ENCODE measurements at regions not wholly inside any gene's neighbourhood (a gene's known extent, or its start where the extent isn't known, plus 50 kb on each side); places are given as distances from the start of the nearest gene placed in this dataset.

- no peaks in the 10 kb centered on the region for H3K4me1 ChIP-seq (ENCODE audit: control insufficient read depth in 1 of 2, extremely low read depth in 1 of 2, insufficient read depth in 2 of 2, low read length in 2 of 2)
- POLR2A ChIA-PET = no interaction called here
- DNase-seq (no peak), ATAC-seq (replicated peaks in 1 of 4) (no peak)
- H3K27ac ChIP-seq (ENCODE audit: low read length) = no peak overlapping the region
- H3K36me3 ChIP-seq (ENCODE audit: control insufficient read depth in 2 of 2, extremely low read depth in 1 of 2, insufficient read depth in 1 of 2, low read length in 1 of 2) = no peaks in the 10 kb centered on the region
- H3K27ac Mint-ChIP-seq = no peak overlapping the region
- H3K9me3 ChIP-seq = no peaks in the 10 kb centered on the region
- no peak overlapping the region for H3K4me3 Mint-ChIP-seq
- no peak overlapping the region for H3K4me3 ChIP-seq (ENCODE audit: control insufficient read depth in 1 of 2, extremely low read depth in 1 of 2, low read length in 1 of 2)
- no peaks in the 10 kb centered on the region for H3K9me3 Mint-ChIP-seq
- CTCF ChIA-PET = no interaction called here
- peaks cover 0 to 22% of the 10 kb centered on the region in 2 experiments for H3K27me3 ChIP-seq (replicated peaks in 1 of 2; ENCODE audit: control insufficient read depth in 2 of 2, extremely low read depth in 1 of 2, insufficient read depth in 2 of 2, low read length in 1 of 2)
- peaks cover 4 to 10% of the 10 kb centered on the region in 2 donors for H3K27me3 Mint-ChIP-seq
- H3K4me1 Mint-ChIP-seq = no peaks in the 10 kb centered on the region
- 92% methylated on average over 2 of the region's 2 CpGs for WGBS (ENCODE audit: insufficient coverage)
- H3K36me3 Mint-ChIP-seq = no peaks in the 10 kb centered on the region
Measured at GRCh38 chr2:120502761-120503160, 156.8 kb downstream of the INHBB start.

- Mint-ChIP-seq H3K9me3 (no peaks in the 10 kb centered on the region), H3K36me3 (no peaks in the 10 kb centered on the region), H3K27me3 (peaks cover 4 to 10% of the 10 kb centered on the region in 2 donors), H3K4me3 (no peak overlapping the region), H3K4me1 (no peaks in the 10 kb centered on the region), H3K27ac (no peak overlapping the region)
- H3K9me3 ChIP-seq = no peaks in the 10 kb centered on the region
- 74% methylated on average over 12 of the region's 17 CpGs for WGBS (ENCODE audit: insufficient coverage)
- ATAC-seq (replicated peaks in 1 of 4) (no peak), DNase-seq (no peak)
- H3K36me3 ChIP-seq (ENCODE audit: control insufficient read depth in 2 of 2, extremely low read depth in 1 of 2, insufficient read depth in 1 of 2, low read length in 1 of 2) = no peaks in the 10 kb centered on the region
- H3K4me1 ChIP-seq (ENCODE audit: control insufficient read depth in 1 of 2, extremely low read depth in 1 of 2, insufficient read depth in 2 of 2, low read length in 2 of 2) = no peaks in the 10 kb centered on the region
- ChIA-PET CTCF (no interaction called here), POLR2A (no interaction called here)
- no peak overlapping the region for H3K4me3 ChIP-seq (ENCODE audit: control insufficient read depth in 1 of 2, extremely low read depth in 1 of 2, low read length in 1 of 2)
- peaks cover 0 to 22% of the 10 kb centered on the region in 2 experiments for H3K27me3 ChIP-seq (replicated peaks in 1 of 2; ENCODE audit: control insufficient read depth in 2 of 2, extremely low read depth in 1 of 2, insufficient read depth in 2 of 2, low read length in 1 of 2)
- no peak overlapping the region for H3K27ac ChIP-seq (ENCODE audit: low read length)
Measured at GRCh38 chr2:120503206-120503792, 157.4 kb downstream of the INHBB start.

DNA sequence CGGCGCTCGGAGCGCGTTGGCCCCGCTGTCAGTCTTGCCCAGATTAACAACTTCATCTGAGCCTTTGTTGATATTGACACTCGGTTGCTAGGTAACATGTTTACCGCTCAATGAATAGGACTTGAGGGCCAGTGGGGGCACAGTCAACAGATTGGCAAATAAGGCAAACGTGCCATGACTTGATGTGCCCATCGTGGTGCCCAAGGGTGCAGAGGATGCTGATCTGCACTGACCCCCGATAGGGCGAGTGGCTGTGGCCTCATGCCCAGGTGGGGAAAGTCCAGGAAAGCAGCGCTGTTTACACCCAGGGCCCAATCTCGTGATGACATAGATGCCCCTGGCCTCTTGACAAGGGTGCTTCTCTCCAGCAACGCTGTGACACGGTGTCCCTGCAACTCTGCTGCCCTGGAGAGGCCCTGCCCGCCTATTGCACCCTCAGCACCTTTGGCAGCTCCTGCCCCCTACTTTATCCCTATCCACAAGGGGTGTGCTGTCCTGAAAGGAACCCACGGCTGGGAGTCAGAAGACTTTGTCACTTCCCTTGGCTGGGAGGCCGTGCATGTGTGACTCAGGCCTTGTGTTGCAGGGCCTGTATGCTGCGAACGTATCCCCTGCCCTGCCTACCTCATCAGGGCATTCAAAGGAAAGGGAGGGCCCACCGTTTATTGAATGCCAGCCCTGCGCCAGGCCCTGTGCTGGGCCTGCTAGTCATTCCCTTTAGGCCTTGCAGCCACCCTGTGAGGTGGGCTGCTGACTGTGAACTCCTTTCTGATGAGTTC is 158.0 kb downstream of the INHBB start:
- no peaks in the 10 kb centered on the region for H3K9me3 ChIP-seq
- CTCF ChIA-PET = no interaction called here
- peaks cover 0 to 18% of the 10 kb centered on the region in 2 experiments for H3K27me3 ChIP-seq (replicated peaks in 1 of 2; ENCODE audit: control insufficient read depth in 2 of 2, extremely low read depth in 1 of 2, insufficient read depth in 2 of 2, low read length in 1 of 2)
- DNase-seq (no peak), ATAC-seq (replicated peaks in 1 of 4) (no peak)
- no peaks in the 10 kb centered on the region for H3K4me1 Mint-ChIP-seq
- H3K4me3 Mint-ChIP-seq = no peak overlapping the region
- H3K4me3 ChIP-seq (ENCODE audit: control insufficient read depth in 1 of 2, extremely low read depth in 1 of 2, low read length in 1 of 2) = no peak overlapping the region
- WGBS (ENCODE audit: insufficient coverage) = 81% methylated on average over 21 of the region's 23 CpGs
- peaks cover 4 to 9% of the 10 kb centered on the region in 2 donors for H3K27me3 Mint-ChIP-seq
- POLR2A ChIA-PET = no interaction called here
- H3K27ac Mint-ChIP-seq = no peak overlapping the region
- H3K36me3 ChIP-seq (ENCODE audit: control insufficient read depth in 2 of 2, extremely low read depth in 1 of 2, insufficient read depth in 1 of 2, low read length in 1 of 2) = no peaks in the 10 kb centered on the region
- no peak overlapping the region for H3K27ac ChIP-seq (ENCODE audit: low read length)
- no peaks in the 10 kb centered on the region for H3K9me3 Mint-ChIP-seq
- no peaks in the 10 kb centered on the region for H3K4me1 ChIP-seq (ENCODE audit: control insufficient read depth in 1 of 2, extremely low read depth in 1 of 2, insufficient read depth in 2 of 2, low read length in 2 of 2)
- H3K36me3 Mint-ChIP-seq = no peaks in the 10 kb centered on the region

GRCh38 chr2:120504936-120505705 is 159.2 kb downstream of the INHBB start:
- Histone ChIP-seq H3K4me3 (ENCODE audit: control insufficient read depth in 1 of 2, extremely low read depth in 1 of 2, low read length in 1 of 2) (no peak overlapping the region), H3K4me1 (ENCODE audit: control insufficient read depth in 1 of 2, extremely low read depth in 1 of 2, insufficient read depth in 2 of 2, low read length in 2 of 2) (no peaks in the 10 kb centered on the region), H3K36me3 (ENCODE audit: control insufficient read depth in 2 of 2, extremely low read depth in 1 of 2, insufficient read depth in 1 of 2, low read length in 1 of 2) (no peaks in the 10 kb centered on the region), H3K27me3 (replicated peaks in 1 of 2; ENCODE audit: control insufficient read depth in 2 of 2, extremely low read depth in 1 of 2, insufficient read depth in 2 of 2, low read length in 1 of 2) (peaks cover 0 to 10% of the 10 kb centered on the region in 2 experiments), H3K27ac (ENCODE audit: low read length) (no peak overlapping the region), H3K9me3 (no peaks in the 10 kb centered on the region)
- no peaks in the 10 kb centered on the region for H3K36me3 Mint-ChIP-seq
- H3K27me3 Mint-ChIP-seq = peaks cover 4 to 6% of the 10 kb centered on the region in 2 donors
- DNase-seq = no peak
- ChIA-PET CTCF (no interaction called here), POLR2A (no interaction called here)
- no peak for ATAC-seq (replicated peaks in 1 of 4)
- H3K27ac Mint-ChIP-seq = no peak overlapping the region
- H3K4me1 Mint-ChIP-seq = no peaks in the 10 kb centered on the region
- H3K4me3 Mint-ChIP-seq = no peak overlapping the region
- no peaks in the 10 kb centered on the region for H3K9me3 Mint-ChIP-seq
- WGBS (ENCODE audit: insufficient coverage) = 87% methylated on average over 12 of the region's 15 CpGs

GRCh38 chr2:120508567-120509041 is 162.7 kb downstream of the INHBB start:
- Mint-ChIP-seq H3K4me1 (no peaks in the 10 kb centered on the region), H3K4me3 (no peak overlapping the region), H3K9me3 (no peaks in the 10 kb centered on the region), H3K27me3 (peaks cover 0 to 4% of the 10 kb centered on the region in 2 donors), H3K36me3 (no peaks in the 10 kb centered on the region), H3K27ac (no peak overlapping the region)
- H3K27me3 ChIP-seq (replicated peaks in 1 of 2; ENCODE audit: control insufficient read depth in 2 of 2, extremely low read depth in 1 of 2, insufficient read depth in 2 of 2, low read length in 1 of 2) = peaks cover 0 to 10% of the 10 kb centered on the region in 2 experiments
- ChIA-PET CTCF (no interaction called here), POLR2A (no interaction called here)
- no peaks in the 10 kb centered on the region for H3K9me3 ChIP-seq
- no peak overlapping the region for H3K4me3 ChIP-seq (ENCODE audit: control insufficient read depth in 1 of 2, extremely low read depth in 1 of 2, low read length in 1 of 2)
- no peak overlapping the region for H3K27ac ChIP-seq (ENCODE audit: low read length)
- H3K4me1 ChIP-seq (ENCODE audit: control insufficient read depth in 1 of 2, extremely low read depth in 1 of 2, insufficient read depth in 2 of 2, low read length in 2 of 2) = no peaks in the 10 kb centered on the region
- ATAC-seq (replicated peaks in 1 of 4) (no peak), DNase-seq (no peak)
- WGBS (ENCODE audit: insufficient coverage) = 83% methylated on average over 2 of the region's 7 CpGs
- no peaks in the 10 kb centered on the region for H3K36me3 ChIP-seq (ENCODE audit: control insufficient read depth in 2 of 2, extremely low read depth in 1 of 2, insufficient read depth in 1 of 2, low read length in 1 of 2)

- 98% methylated on average over 10 of the region's 14 CpGs for WGBS (ENCODE audit: insufficient coverage)
- H3K36me3 Mint-ChIP-seq = no peaks in the 10 kb centered on the region
- peaks cover 0 to 10% of the 10 kb centered on the region in 2 experiments for H3K27me3 ChIP-seq (replicated peaks in 1 of 2; ENCODE audit: control insufficient read depth in 2 of 2, extremely low read depth in 1 of 2, insufficient read depth in 2 of 2, low read length in 1 of 2)
- H3K27ac ChIP-seq (ENCODE audit: low read length) = no peak overlapping the region
- H3K4me1 ChIP-seq (ENCODE audit: control insufficient read depth in 1 of 2, extremely low read depth in 1 of 2, insufficient read depth in 2 of 2, low read length in 2 of 2) = no peaks in the 10 kb centered on the region
- no peaks in the 10 kb centered on the region for H3K4me1 Mint-ChIP-seq
- ATAC-seq (replicated peaks in 1 of 4) (no peak), DNase-seq (no peak)
- no peak overlapping the region for H3K4me3 Mint-ChIP-seq
- H3K4me3 ChIP-seq (ENCODE audit: control insufficient read depth in 1 of 2, extremely low read depth in 1 of 2, low read length in 1 of 2) = no peak overlapping the region
- CTCF ChIA-PET = no interaction called here
- peaks cover 0 to 4% of the 10 kb centered on the region in 2 donors for H3K27me3 Mint-ChIP-seq
- no peaks in the 10 kb centered on the region for H3K9me3 ChIP-seq
- POLR2A ChIA-PET = no interaction called here
- no peaks in the 10 kb centered on the region for H3K36me3 ChIP-seq (ENCODE audit: control insufficient read depth in 2 of 2, extremely low read depth in 1 of 2, insufficient read depth in 1 of 2, low read length in 1 of 2)
- H3K27ac Mint-ChIP-seq = no peak overlapping the region
- H3K9me3 Mint-ChIP-seq = no peaks in the 10 kb centered on the region
Measured at GRCh38 chr2:120509213-120509815, 163.4 kb downstream of the INHBB start.

All from T-cell (primary cell).